ENCODE measurements at regions not wholly inside any gene's neighbourhood (a gene's known extent, or its start where the extent isn't known, plus 50 kb on each side); places are given as distances from the start of the nearest gene placed in this dataset.

GRCh38 chr2:48852938-48853337 is 97.4 kb upstream of the LHCGR start:
- Histone ChIP-seq H3K27me3 (ENCODE audit: control insufficient read depth in 2 of 2, insufficient read depth in 2 of 2, low read length in 2 of 2) (no peaks in the 10 kb centered on the region), H3K79me2 (ENCODE audit: insufficient read depth, low read length) (no peaks in the 10 kb centered on the region), H2AFZ (ENCODE audit: insufficient read depth, low read depth, low read length, poor library complexity, severe bottlenecking) (no peak overlapping the region), H3K9me3 (replicated peaks in 1 of 2; ENCODE audit: control insufficient read depth in 1 of 2, insufficient read depth in 1 of 2, low read length in 2 of 2) (no peaks in the 10 kb centered on the region), H3K4me2 (replicated peaks; ENCODE audit: extremely low read depth, low read length, poor library complexity, severe bottlenecking) (no peak overlapping the region), H3K4me3 (replicated peaks in 1 of 3; ENCODE audit: low read depth in 2 of 3, low read length in 3 of 3) (no peak overlapping the region), H4K20me1 (ENCODE audit: insufficient read depth, low read length) (no peaks in the 10 kb centered on the region), H3K9ac (ENCODE audit: insufficient read depth, low read length, poor library complexity, severe bottlenecking) (no peak overlapping the region), H3K27ac (ENCODE audit: low read depth in 1 of 2, low read length in 2 of 2) (no peak overlapping the region), H3K36me3 (replicated peaks in 1 of 2; ENCODE audit: control insufficient read depth in 1 of 2, insufficient read depth in 2 of 2, low read length in 2 of 2) (no peaks in the 10 kb centered on the region), H3K4me1 (ENCODE audit: control insufficient read depth in 1 of 2, insufficient read depth in 2 of 2, low read length in 2 of 2) (no peaks in the 10 kb centered on the region)
- no peaks in the 10 kb centered on the region for H3K36me3 Mint-ChIP-seq
- no peak overlapping the region for H3K4me3 Mint-ChIP-seq
- no peak overlapping the region for H3K27ac Mint-ChIP-seq
- peaks cover 3 to 7% (median 4%) of the 10 kb centered on the region in 3 donors for H3K27me3 Mint-ChIP-seq (ENCODE audit: low read depth in 3 of 3)
- TF ChIP-seq CTCF (IDR thresholded peaks at IDR 0.05) = no peak
- peaks cover 0 to 6% (median 2%) of the 10 kb centered on the region in 7 donors for H3K9me3 Mint-ChIP-seq
- no peaks in the 10 kb centered on the region for H3K4me1 Mint-ChIP-seq
- intact Hi-C loops (cut with micrococcal nuclease) = no loop called here
- no peak for DNase-seq
- WGBS (ENCODE audit: insufficient coverage) = 100% methylated on average over 1 of the region's 1 CpG

GRCh38 chr2:48851161-48851560 is 95.6 kb upstream of the LHCGR start:
- H3K27ac ChIP-seq (ENCODE audit: low read depth in 1 of 2, low read length in 2 of 2) = no peak overlapping the region
- H4K20me1 ChIP-seq (ENCODE audit: insufficient read depth, low read length) = no peaks in the 10 kb centered on the region
- H3K27me3 ChIP-seq (ENCODE audit: control insufficient read depth in 2 of 2, insufficient read depth in 2 of 2, low read length in 2 of 2) = no peaks in the 10 kb centered on the region
- Mint-ChIP-seq H3K9me3 (peaks cover 0 to 6% (median 3%) of the 10 kb centered on the region in 7 donors), H3K36me3 (no peaks in the 10 kb centered on the region), H3K4me1 (no peaks in the 10 kb centered on the region), H3K4me3 (no peak overlapping the region), H3K27ac (no peak overlapping the region), H3K27me3 (ENCODE audit: low read depth in 3 of 3) (peaks cover 0 to 8% (median 3%) of the 10 kb centered on the region in 3 donors)
- DNase-seq = no peak
- no peaks in the 10 kb centered on the region for H3K4me1 ChIP-seq (ENCODE audit: control insufficient read depth in 1 of 2, insufficient read depth in 2 of 2, low read length in 2 of 2)
- no peak overlapping the region for H2AFZ ChIP-seq (ENCODE audit: insufficient read depth, low read depth, low read length, poor library complexity, severe bottlenecking)
- no peak for TF ChIP-seq CTCF (IDR thresholded peaks at IDR 0.05)
- H3K4me3 ChIP-seq (replicated peaks in 1 of 3; ENCODE audit: low read depth in 2 of 3, low read length in 3 of 3) = no peak overlapping the region
- no peak overlapping the region for H3K9ac ChIP-seq (ENCODE audit: insufficient read depth, low read length, poor library complexity, severe bottlenecking)
- no peaks in the 10 kb centered on the region for H3K36me3 ChIP-seq (replicated peaks in 1 of 2; ENCODE audit: control insufficient read depth in 1 of 2, insufficient read depth in 2 of 2, low read length in 2 of 2)
- no peaks in the 10 kb centered on the region for H3K79me2 ChIP-seq (ENCODE audit: insufficient read depth, low read length)
- no peaks in the 10 kb centered on the region for H3K9me3 ChIP-seq (replicated peaks in 1 of 2; ENCODE audit: control insufficient read depth in 1 of 2, insufficient read depth in 1 of 2, low read length in 2 of 2)
- 92% methylated on average over 2 of the region's 3 CpGs for WGBS (ENCODE audit: insufficient coverage)
- intact Hi-C loops (cut with micrococcal nuclease) = no loop called here
- H3K4me2 ChIP-seq (replicated peaks; ENCODE audit: extremely low read depth, low read length, poor library complexity, severe bottlenecking) = no peak overlapping the region

Data from CD14-positive monocyte (primary cell).